HG03159 (cell line): ENCODE measurements at regions not wholly inside any gene's neighbourhood (a gene's known extent, or its start where the extent isn't known, plus 50 kb on each side); places are given as distances from the start of the nearest gene placed in this dataset.

ENCODE experiments used
- ATAC-seq: cut with Tn5 transposase; IDR thresholded peaks from one replicate; pipeline ENCODE4 v1.9.1; 2021; ENCODE audit warnings: mild to moderate bottlenecking, moderate library complexity; ENCODE audit not compliant: unreplicated experiment

DNA sequence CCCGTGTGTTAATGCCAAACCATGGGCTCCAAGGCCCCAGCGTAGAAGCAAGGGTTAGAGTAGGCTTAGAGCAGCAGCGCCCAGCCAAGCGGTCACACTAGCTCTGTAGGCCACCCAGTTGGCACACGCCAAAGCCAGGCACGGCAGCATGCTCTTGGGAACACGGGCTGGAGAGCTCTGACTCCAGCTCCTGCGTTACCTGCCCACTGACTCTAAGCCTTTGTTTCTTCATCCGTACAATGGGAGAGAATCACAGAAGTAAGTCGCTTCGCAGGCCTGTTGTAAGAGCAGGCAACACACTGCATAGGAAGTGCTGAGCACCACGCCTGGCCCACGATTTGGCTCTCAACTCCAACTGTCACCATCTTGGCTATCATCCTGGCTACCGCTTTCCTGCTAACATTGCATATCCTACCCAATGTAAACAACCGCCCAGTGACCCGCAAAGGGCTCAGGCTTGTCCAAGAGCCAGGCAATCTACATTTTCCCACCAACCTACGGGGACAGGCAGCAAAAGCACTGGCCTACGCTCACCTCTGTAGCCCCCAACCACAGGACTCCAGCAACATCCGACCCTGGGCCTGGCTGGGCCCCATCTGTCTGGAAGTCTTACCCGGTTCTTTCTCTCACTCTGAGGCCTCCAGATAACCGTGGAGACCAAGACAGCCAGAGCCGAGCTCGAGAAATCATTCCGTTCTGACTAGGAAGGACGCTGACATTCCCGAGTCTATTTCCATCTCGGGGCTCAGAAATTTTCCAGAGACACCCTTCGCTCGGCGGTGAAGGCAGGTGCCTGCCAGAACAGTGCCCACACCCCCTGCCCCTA is 91.5 kb upstream of the ZNF507 start:
- no peak for ATAC-seq

DNA sequence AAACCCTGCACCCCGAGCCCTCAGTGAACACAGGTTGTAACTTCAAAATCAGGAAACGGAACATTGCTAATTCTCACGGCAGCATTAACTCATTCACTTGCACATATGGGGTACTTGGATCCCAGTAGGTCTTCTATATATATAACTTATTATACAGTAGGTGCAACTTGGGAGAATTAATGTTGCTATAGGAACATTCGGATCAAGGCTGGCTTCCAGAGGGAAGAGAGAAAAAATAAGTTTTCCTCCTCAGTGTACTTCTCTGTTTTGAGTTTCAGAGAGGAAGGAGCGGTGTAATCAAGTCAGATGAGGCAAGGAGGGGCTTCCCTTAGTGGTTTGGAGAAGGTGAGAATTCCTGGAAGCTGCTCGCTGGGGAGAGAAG is 90.9 kb upstream of the ZNF507 start:
- ATAC-seq = no peak

DNA sequence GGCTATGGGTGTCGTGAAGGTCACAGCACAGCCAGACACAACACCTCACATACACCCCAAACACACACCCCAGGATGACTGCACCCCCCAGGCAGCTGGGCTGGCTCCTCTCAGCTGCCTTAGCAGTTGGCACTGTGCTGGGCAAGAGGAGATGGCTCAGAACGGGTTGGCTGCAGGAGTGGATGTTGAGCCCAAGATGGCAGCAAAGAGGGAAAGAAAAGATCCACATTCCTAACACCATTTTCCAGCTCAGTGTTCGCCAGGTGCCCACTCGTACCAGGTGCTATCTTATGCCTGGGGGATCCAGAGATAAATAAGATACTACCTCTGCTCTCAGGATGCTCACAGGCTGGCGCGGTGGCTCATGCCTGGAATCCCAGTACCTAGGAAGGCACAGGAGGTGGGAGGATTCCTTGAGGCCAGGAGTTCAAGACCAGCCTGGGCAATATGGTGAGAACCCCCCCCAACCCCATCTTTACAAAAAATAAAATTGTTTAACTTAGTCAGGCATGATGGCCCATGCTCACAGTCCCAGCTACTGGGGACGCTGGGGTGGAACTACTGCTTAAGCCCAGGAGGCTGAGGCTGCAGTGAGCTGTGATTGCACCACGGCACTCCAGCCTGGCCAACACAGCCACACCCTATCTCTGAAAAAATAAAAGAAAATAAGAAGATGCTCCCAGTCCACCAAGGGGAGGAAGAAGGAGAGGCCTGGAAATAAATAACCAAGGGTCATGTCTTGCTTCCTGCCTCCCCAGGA is 89.7 kb upstream of the ZNF507 start:
- no peak for ATAC-seq

- ATAC-seq = no peak
These were observed 89.0 kb upstream of the ZNF507 start for GRCh38 chr19:32256341-32256975.

DNA sequence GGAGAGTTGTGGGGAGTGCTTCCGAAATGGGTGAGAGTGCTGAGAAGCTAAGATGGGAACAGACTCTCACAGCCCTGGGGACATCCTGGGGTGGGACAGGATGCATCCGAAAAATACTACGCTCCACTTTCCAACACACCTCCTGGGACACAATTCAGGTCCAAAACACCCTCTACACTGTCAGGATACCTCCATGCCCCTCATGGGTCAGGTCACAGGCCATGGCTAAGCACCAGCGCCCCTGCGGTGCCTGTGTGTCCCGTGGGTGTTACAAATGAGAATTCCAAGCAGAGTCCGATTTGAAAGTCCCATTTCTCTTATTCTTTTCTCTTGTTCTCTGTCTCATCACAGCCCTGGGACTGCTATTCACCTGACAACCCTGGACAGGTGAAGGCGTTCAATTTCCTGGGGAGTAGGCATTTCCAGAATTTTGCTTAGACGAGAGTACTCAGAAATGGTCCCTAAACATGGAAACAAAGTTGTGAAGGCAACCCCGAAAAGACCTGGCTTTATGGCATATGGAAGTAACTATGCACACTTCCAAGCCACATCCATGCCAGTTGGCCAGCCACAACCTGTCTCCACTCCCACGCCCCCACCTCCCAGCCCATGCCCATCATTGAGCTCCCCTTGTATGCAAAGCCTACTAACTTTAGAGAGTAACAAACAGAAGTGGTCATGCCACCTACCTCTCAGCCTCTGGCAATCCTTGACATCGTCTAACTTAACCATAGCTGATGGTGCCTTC is 87.9 kb upstream of the ZNF507 start:
- no peak for ATAC-seq

DNA sequence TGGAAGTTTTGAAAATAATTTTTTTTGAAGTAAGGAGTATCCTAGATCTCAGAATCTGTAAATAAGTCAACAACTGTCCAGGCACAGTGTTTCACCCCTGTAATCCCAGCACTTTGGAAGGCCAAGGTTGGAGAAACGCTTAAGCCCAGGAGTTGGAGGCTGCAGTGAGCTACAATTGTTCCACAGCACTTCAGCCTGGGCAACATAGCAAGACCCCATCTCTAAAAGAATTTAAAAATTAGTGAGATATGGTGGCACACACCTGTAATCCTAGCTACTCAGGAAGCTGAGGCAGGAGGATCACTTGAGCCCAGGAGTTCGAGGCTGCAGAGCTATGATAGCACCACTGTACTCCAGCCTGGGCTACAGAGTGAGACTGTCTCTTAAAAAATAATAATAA is 87.2 kb upstream of the ZNF507 start:
- ATAC-seq = no peak

DNA sequence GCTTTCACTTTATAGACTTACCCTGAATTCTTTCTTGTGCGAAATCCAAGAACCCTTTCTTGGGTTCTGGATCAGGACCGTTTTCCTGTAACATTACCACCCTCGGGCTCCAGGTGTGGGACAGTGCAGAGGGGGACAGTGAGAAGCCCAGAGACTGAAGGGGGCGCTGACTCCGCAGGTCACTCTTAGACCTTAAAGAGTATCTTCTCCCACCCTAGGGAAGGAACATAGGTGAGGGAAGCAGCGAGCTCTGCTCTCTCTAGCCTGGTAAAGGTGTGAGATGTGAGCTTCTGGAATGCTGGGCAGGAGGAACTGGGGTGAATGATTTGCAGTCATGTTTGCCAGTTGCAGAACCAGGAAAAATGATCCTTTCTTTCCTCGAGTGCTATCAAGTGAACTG is 80.8 kb upstream of the ZNF507 start:
- no peak for ATAC-seq

GRCh38 chr19:32265995-32266394 is 79.4 kb upstream of the ZNF507 start:
- ATAC-seq = no peak

DNA sequence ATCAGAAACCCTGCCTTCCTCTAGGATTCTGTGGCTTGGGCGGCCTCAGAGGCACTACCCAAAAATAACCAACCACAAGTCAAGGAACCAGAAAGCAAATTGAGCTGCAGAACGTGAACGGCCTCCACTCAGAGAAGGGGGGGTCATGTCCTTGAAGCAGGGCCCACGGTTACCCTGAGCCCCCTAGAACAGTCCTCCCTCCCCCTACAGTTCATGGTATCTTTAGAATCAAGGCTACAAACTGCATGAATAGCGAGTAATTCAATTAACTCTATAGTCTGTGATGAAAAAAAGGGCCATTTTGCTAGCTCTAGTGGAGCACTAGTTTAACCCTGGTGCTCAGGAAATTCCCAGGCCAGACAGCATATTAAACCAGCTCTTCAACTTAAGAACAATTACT is 79.0 kb upstream of the ZNF507 start:
- ATAC-seq = no peak

DNA sequence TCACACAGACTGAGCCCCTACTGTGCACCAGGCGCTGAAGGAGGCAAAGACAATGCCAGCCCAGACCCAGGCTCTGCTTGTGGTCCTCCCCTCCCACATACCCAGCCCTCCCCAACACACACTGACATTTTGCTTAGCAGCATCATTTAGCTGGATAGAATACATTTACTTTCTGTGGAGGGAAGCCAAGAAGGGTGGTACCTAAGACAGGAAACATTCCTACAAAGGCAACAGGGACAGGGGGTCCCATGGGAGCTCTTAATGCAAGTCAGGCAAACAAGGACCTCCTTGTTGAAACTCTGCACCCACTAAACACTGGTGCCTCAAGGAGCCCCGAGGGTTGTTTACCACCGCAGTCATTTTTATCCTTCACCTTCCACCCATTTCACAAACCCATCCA is 77.0 kb upstream of the ZNF507 start:
- ATAC-seq = no peak

- ATAC-seq = no peak
These were observed 75.6 kb upstream of the ZNF507 start for GRCh38 chr19:32269831-32270230.

DNA sequence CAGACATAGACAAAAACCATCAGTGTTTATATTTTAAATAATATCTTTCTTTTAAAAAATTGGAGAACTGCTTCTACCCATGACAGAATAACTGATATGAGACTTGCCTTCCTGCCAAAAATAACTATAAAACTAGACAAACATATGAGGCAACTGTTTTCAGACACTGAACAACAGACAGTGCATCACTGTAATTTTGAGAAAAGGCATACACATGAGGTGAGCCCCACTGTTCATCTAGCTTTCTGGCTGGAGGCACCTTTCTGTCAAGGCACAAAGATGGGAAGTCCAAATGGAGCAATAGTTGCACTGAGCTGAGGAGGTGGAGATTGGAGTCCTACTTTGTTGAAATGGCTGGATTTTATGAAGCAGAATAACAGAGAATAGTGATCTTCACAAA is 71.9 kb upstream of the ZNF507 start:
- no peak for ATAC-seq

DNA sequence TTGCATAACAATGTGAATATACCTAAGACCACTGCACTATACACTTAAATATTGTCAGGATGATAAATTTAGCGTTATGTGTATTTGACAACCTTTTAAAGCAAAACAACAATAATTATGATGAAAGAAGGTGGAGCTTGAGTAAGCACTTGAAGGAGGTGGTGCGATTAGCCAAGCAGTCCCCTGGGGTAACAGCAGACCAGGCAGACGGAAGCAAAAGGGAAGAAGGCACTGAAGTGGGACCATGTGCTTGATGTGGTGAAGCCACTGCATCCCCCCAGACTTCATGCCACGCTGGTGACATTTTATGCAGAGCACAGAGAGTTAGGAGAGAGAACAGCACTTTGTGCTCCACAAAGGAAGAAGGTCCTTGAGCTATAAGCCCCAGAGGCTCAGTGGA is 58.3 kb upstream of the ZNF507 start:
- ATAC-seq = no peak

DNA sequence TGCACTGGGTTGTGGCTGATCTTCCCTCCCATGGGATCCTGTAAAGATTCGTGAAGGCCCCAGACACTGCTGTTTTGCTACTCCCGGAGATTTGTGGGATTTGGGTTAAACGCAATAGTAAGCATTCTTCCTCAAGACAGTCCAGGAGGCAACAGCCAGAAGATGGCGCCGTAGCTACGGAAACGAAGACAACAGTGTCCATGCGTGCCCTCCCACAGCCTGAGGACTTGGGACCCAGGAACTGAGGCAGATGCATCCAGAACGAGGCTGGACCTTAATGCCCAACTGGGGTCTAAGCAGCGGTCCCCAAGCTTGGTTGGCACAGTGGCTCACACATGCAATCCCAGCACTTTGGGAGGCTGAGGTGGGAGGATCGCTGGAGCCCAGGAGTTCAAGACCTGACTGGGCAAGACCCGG is 57.6 kb upstream of the ZNF507 start:
- no peak for ATAC-seq

DNA sequence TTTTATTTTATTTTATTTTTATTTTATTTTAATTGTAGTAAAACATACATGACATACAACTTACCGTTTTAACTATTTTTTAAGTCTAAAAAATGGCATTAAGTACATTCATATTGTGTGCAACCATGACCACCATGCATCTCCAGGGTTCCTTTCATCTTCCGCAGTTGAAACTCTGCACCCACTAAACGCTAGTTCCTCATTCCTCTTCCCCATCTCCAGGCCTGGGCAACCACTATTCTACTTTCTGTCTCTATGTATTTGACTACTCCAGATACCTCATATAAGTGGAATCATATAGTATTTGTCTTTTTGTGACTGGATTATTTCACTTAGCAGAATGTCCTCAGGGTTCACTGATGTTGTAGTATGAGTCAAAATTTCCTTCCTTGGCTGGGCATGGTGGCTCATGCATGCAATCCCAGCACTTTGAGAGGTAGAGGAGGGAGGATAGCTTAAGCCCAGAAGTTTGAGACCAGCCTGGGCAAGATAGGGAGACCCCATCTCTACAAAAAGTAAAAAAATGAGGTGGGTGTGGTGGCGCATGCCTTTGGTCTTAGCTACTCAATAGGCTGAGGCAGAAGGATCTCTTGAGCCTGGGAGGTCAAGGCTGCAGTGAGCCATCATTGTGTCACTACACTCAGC is 55.7 kb upstream of the ZNF507 start:
- ATAC-seq = no peak

GRCh38 chr19:32291876-32292275 is 53.5 kb upstream of the ZNF507 start:
- ATAC-seq = no peak

DNA sequence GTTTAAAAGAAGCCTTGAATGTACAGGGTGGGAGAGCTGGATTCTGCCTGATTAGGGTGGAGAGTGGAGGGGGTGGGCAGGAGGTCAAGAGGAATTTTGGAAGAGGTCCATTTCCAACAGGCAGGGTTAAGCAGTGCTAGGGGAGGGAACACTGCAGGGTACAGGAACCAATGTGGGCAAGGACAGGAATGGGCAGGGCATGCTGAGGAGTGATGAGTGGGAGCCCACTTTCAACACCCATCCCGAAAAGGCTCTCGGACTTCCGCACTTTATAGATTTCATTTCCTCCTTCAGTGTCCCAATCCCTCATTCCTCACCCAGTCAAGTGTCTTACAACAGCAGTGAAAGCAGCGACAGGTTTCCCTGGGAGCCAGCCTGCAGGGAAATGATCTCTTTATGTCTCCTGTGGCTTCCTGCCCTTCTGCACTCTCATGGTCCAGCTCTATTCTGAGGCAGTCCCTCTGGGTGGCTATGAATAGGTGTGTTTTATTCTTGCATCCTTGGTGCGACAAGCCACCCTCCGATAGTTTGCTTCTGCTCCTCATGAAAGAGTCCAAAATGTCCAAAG is 50.5 kb upstream of the ZNF507 start:
- no peak for ATAC-seq
